Activated T-cell treated with anti-CD3 and anti-CD28 coated beads, Interleukin-2, amount 50 U/mL, for 48 hours (primary cell): ENCODE measurements at regions not wholly inside any gene's neighbourhood (a gene's known extent, or its start where the extent isn't known, plus 50 kb on each side); places are given as distances from the start of the nearest gene placed in this dataset.
"Not testable (repeated sequence)": the region's sequence is repeated elsewhere in the genome, so short reads cannot be mapped to it uniquely, and the experiment has no call there.

ENCODE experiments used
- DNase-seq, 2 experiments: peaks; one replicate each; pipeline ENCODE4 v3.0.0-alpha.2; 2020

- DNase-seq = no peak
Observed at GRCh38 chr1:222415441-222415840, 132.5 kb downstream of the HHIPL2 start.

- no peak for DNase-seq
Observed at GRCh38 chr1:222413991-222414549, 133.8 kb downstream of the HHIPL2 start.

- no peak for DNase-seq
Observed at GRCh38 chr1:222413436-222413835, 134.5 kb downstream of the HHIPL2 start.

GRCh38 chr1:222404710-222405109 is 143.2 kb downstream of the HHIPL2 start:
- no peak for DNase-seq

GRCh38 chr1:222399197-222399596 is 148.7 kb downstream of the HHIPL2 start:
- no peak for DNase-seq

GRCh38 chr1:222394224-222394623 is 153.7 kb downstream of the HHIPL2 start:
- no peak for DNase-seq

GRCh38 chr1:222392556-222392955 is 155.3 kb downstream of the HHIPL2 start:
- no peak for DNase-seq

- DNase-seq = no peak
Observed at GRCh38 chr1:222390181-222390580, 157.7 kb downstream of the HHIPL2 start.

GRCh38 chr1:222387007-222387814 is 160.7 kb downstream of the HHIPL2 start:
- no peak for DNase-seq

GRCh38 chr1:222385955-222386354 is 161.9 kb downstream of the HHIPL2 start:
- no peak for DNase-seq

GRCh38 chr1:222385262-222385661 is 162.6 kb downstream of the HHIPL2 start:
- DNase-seq = no peak

GRCh38 chr1:222384531-222384930 is 163.4 kb downstream of the HHIPL2 start:
- no peak for DNase-seq

GRCh38 chr1:222382171-222382570 is 165.7 kb downstream of the HHIPL2 start:
- no peak for DNase-seq

GRCh38 chr1:222377428-222378088 is 170.3 kb downstream of the HHIPL2 start:
- DNase-seq = no peak

- DNase-seq = not testable (repeated sequence)
Observed at GRCh38 chr1:222376791-222377190, 171.1 kb downstream of the HHIPL2 start.

GRCh38 chr1:222375701-222376100 is 172.2 kb downstream of the HHIPL2 start:
- no peak for DNase-seq

- no peak for DNase-seq
Observed at GRCh38 chr1:222373831-222374602, 173.9 kb downstream of the HHIPL2 start.

- no peak for DNase-seq
Observed at GRCh38 chr1:222373216-222373615, 174.7 kb downstream of the HHIPL2 start.

GRCh38 chr1:222372221-222372620 is 175.7 kb downstream of the HHIPL2 start:
- no peak for DNase-seq

- no peak for DNase-seq
Observed at GRCh38 chr1:222370913-222371675, 176.8 kb downstream of the HHIPL2 start.

- DNase-seq = no peak
Observed at GRCh38 chr1:222370081-222370912, 177.6 kb downstream of the HHIPL2 start.

- no peak for DNase-seq
Observed at GRCh38 chr1:222369148-222369547, 178.8 kb downstream of the HHIPL2 start.
